Dedifferentiated amniotic fluid mesenchymal stem cell (primary cell): ENCODE measurements at regions not wholly inside any gene's neighbourhood (a gene's known extent, or its start where the extent isn't known, plus 50 kb on each side); places are given as distances from the start of the nearest gene placed in this dataset.

ENCODE experiments used
- DNase-seq: peaks from one replicate; pipeline ENCODE4 v3.0.0-alpha.2; 2016; ENCODE audit errors: extremely low spot score

GRCh38 chr5:89133129-89133528 is 250.1 kb upstream of the MEF2C start:
- DNase-seq: no peak

- DNase-seq: no peak
These were observed 247.9 kb upstream of the MEF2C start for GRCh38 chr5:89130851-89131250.

DNA sequence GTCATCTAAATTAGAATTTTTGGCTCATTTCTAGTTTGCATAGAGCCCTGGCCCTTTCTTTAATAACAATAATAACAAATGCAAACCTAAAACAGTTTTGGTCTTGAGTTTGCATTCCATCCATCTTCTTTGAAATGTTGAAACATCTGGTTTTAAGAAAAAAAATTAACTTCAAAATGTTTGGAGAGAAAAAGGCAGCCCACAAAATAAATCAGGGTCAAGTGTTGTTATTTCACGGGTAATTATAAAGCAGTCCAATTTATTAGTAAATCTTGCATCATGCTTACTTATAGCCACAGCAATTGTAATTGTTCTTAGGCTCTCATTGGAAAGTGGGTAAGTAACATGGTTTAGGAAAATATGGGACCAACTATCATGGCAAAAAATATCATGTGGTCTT is 247.0 kb upstream of the MEF2C start:
- DNase-seq: no peak

DNA sequence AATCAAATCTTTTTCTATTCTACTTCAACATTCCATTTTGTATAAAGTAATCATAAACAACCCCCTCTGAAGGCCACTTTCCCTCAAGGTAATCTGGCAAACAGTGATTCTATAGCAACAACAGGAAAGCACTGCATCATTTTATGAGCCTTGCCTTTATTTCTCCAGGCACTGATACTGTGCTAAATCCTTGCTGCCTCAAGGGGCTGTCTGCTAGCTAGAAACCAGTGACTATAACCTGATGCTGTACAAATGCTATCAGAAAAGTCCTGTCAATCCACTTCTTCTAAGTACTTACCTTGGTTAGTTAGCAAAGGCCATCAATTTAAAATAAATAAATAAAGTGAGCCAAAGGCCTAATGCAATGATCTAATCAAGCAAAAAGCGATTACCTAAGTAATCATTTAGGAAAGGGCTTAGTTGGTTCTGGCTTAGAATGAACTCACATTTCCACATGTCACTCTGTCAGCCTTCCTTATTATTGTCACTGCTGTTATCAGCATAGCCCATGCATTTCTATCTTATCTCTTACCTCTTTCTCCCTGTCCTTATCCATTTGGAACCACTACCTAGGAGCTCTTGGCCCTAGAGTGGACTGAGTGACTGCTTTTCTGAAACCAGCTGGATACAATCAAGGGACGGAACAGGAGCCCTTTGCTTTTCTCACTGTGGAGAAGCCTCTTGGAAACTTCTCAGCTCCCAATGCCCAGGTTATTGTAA is 246.1 kb upstream of the MEF2C start:
- DNase-seq: no peak

DNA sequence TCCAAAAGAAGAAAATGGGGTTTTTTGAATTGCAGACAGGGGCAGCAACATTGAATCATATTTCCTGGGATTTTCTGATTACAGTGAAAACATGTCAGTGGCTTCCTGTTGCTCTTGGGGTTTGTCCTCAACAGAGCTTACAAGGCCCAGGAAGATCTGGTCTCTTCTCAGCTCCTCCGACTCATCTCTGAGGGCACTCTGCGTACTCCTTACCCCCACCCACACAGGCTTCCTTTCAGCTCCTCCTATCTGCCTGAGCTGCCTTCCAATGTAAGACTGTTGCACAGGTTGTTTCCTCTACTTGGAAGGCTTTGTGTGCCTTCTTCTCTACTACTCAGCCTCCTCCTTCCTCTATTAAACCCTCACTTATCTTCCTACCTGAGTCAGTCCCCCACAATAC is 245.1 kb upstream of the MEF2C start:
- DNase-seq: no peak

- DNase-seq: no peak
These were observed 244.2 kb upstream of the MEF2C start for GRCh38 chr5:89127191-89127590.

DNA sequence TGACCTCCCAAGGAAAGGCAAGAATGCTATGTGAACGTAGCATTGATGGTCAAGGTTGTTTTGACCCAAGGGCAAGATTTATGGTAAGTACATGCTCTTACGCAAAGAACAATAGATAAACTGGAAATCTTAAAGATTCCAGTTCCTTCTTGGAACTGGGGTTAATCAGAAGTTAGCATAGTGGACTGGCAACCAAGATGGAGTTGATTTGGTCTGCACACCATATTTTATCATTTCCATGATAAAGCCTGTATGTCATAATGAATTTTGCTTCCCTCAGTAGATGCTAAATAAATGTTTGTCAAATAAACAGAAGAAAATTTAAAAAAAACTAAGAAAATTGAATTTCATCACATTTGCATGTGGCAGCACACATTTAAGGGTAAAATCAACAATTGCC is 242.4 kb upstream of the MEF2C start:
- no peak for DNase-seq

DNA sequence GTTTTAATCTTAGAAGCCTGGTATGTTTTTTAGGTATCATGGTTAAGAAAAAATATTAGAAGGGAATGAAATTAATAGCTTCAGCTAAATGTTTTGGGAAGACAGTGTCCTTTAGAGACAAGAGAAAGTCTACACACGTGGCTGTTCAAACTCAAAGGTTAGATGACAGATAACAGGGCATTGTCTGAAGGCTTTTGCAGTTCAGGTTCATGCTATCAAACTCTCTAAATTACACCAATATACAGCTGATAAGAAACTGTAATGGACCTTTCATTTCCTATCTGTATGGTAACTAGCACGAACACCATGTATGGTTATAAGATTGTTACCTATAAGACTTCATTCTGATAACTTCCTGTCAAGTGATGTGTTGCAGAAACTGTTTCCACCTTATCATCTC is 240.6 kb upstream of the MEF2C start:
- no peak for DNase-seq

DNA sequence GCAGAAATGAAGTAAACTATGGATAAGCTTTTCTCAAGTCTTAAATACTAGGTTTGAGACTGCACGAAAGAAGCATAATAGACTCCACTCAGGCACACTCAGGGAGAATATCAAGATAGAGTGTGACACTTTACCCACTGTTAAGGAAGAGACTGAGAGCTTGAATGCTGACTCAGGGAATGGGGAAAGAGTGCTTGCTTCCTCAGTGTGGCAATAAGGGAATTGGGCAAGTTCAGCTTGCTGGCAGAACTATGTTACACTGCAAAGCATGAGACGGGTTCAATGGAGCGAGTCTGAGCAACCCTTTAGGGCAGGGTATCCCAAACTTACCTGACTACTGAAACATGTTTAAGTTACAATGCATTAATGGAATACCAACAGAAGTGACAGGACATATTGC is 237.7 kb upstream of the MEF2C start:
- no peak for DNase-seq

DNA sequence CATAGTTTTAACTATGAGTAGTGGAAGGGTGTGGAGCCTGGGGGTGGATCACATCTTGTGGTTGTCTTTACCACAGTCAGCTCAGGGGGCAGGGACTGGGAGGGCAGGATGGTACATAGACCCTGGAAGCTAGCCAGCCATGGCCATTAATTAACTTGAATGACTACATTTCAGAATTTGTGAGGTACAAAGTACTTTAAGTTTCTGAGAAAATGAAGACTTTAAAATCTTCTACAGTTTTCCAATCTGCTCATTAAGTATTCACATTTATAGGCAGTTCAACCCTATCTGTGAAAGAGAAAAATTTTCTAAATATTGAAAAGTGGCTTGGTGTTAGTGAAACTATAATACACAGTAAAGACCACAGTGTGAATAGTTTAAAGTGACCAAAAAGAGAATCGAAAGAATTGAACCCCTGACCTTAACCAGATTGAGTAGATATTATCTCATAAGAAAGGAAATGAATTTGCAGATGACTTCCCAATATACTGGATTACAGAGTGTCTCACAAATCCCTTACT is 234.2 kb upstream of the MEF2C start:
- DNase-seq: no peak

- no peak for DNase-seq
These were observed 228.1 kb upstream of the MEF2C start for GRCh38 chr5:89110916-89111646.

DNA sequence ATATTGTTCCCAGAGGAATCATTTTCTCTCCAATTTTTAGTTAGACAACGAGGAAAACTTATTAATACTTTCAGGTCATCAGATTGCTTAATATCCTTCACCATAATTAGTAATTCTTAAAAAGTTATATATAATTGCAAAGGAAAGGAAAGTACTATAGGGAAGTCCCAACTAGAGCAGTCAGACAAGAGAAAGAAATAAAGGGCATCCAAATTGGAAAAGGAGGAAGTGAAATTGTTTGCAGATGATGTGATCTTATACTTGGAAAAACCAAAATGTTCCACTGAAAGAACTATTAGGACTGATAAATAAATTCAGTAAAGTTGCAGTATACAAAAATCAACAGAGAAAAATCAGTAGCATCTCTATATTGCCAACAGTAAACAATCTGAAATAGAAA is 223.5 kb upstream of the MEF2C start:
- DNase-seq: no peak

GRCh38 chr5:89105836-89106235 is 222.9 kb upstream of the MEF2C start:
- DNase-seq: no peak

DNA sequence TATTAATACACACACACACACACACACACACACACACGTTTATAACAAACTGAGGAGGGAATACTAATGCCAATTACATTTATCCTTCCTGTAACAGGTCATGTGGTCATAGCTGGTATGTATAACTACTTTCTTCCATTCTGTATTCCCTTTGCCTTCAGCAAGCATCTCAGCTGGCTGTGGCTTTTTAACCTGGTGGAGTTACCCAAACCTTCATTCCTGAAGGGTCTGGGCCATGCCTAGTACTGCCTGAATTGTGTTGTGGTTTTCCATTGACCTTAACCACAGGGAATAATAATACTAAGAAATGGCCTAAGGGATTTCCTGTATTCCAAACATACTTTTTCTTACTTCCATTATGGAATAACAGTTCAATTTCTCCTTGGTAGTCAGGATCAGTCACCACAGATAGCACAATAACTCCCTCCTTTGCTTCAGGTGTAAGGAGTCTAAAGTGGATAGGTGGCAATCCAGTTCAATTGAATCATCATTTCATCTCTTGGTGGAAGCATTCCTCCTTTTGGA is 222.2 kb upstream of the MEF2C start:
- DNase-seq: no peak

DNA sequence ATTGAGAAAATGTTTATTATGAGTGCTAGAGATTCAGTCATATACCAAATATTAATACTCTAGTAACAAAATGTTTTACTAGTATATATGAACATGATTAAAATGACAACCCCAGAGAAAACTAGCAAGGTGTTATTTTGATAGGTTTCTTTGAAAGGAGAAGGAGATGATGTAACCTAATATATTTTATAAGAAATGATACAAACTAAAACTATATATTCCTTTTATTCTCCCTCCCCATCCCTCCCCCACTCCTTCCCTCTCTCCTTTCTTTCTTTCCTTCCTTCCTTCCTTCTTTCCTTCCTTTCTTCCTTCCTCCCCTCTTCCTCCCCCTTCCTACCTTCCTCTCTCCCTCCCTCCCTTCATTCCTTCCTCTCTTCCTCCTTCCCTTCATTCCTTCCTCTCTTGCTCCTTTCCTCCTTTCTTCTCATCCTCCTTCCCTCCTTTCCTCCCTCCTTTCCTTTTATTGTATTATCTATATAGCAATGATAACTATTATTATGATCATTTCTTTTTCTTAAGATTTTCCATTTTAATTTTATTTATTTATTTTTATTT is 215.3 kb upstream of the MEF2C start:
- DNase-seq: no peak

- no peak for DNase-seq
These were observed 214.1 kb upstream of the MEF2C start for GRCh38 chr5:89097103-89097502.

DNA sequence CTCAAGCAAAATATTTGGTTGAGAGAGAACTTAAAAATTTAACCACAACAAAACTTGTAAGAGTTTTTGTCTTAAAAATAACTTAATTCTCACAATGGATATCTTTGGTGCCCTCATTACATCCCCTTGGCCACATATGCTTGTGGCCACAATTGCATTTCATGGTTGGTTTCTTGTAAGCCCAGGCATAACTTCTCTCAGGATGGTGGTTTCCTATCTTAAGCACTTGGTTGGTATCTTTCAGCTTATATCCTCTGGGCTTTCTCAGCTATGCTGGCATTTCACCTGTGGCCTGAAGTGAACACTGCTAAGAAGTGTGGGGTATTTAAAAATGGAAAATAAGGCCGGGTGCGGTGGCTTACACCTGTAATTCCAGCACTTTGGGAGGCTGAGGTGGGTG is 212.4 kb upstream of the MEF2C start:
- DNase-seq: no peak

- no peak for DNase-seq
These were observed 207.1 kb upstream of the MEF2C start for GRCh38 chr5:89090037-89090436.

- no peak for DNase-seq
These were observed 204.8 kb upstream of the MEF2C start for GRCh38 chr5:89087551-89088318.

DNA sequence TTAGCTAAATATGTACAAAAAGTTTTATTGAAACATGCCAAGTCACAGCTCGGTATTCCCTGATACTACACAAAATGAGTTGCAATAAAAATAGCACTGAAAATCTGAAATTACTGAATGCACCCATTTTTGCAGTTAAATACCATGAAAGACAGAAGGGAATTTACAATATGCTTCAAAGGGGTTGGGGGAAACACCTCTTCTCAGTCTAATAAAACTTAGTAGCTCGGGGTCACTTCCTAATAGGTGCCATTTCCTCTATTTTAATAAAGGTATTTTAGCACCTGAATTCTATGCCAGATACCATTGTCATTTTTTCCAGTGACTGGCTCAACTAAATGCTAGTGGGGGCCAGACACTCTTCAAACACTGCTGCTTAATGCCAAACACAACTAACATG is 204.1 kb upstream of the MEF2C start:
- DNase-seq: no peak

- DNase-seq: no peak
These were observed 203.6 kb upstream of the MEF2C start for GRCh38 chr5:89086390-89087086.
